ENCODE measurements at regions not wholly inside any gene's neighbourhood (a gene's known extent, or its start where the extent isn't known, plus 50 kb on each side); places are given as distances from the start of the nearest gene placed in this dataset.
"Not testable (repeated sequence)": the region's sequence is repeated elsewhere in the genome, so short reads cannot be mapped to it uniquely, and the experiment has no call there.

DNA sequence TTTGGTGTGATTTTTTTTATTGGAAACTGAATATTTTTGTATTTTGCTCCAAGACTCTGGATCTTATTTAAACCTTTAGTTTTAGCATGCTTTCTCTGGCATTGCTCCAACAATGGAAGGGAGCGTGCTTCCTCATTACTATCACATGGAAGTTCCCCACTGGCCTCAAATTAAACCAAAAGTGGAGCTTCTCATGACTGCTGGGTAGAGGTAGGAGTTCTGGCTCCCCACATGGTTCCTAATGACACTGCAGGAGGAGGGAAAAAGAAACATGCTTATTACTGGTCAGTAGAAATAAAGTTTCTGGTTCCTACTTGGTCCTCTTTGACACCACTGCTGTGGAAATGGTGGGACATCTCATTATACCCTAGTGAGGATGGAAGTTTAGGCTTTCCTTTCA lies 310.5 kb downstream of the PTGER3 start:
- Mint-ChIP-seq H3K9me3 (peaks cover 6% of the 10 kb centered on the region), H3K27ac (no peak overlapping the region), H3K4me3 (no peak overlapping the region), H3K36me3 (no peaks in the 10 kb centered on the region), H3K4me1 (no peaks in the 10 kb centered on the region), H3K27me3 (no peaks in the 10 kb centered on the region)
- ATAC-seq: no peak

DNA sequence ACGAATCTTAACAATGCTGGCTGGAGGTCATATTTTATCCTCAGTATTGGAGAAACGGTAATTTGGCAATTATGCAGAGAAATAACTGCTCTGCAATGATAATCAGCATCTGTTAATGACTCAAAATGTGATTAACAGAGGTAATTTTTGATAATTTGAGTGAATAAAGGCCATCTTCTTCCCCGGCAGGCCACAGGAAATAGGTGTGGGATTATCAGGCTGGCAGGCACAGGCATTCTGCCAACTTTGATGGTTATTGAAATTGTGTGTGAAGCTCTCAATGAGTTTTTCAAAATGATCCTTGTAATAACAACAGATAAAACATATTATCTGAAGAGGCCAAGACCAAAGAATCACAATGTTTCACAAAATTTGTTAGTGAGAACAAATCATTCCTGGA lies 309.0 kb downstream of the PTGER3 start:
- Mint-ChIP-seq H3K9me3 (peaks cover 7% of the 10 kb centered on the region), H3K27ac (no peak overlapping the region), H3K4me3 (no peak overlapping the region), H3K36me3 (no peaks in the 10 kb centered on the region), H3K4me1 (no peaks in the 10 kb centered on the region), H3K27me3 (no peaks in the 10 kb centered on the region)
- ATAC-seq: no peak

DNA sequence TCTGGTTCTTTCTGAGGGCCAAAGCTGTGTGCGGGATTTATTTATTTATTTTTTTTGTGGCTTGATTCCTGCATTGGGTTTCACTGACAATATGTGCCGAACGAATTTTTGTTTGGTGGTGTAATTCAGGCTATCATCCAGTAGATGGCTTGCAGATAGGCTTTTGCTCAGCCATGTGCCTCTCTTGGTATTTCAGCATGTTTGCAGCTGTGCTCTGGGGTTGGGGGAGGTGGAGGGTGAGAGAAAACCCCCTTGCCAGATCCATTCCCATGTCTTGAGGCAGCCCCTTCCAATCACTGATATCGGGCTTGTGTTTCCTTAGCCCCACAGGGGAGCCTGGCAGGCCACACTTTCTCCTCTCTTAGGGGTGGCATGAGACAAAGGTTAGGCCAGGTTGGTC lies 302.4 kb downstream of the PTGER3 start:
- peaks cover 39% of the 10 kb centered on the region for H3K9me3 Mint-ChIP-seq

DNA sequence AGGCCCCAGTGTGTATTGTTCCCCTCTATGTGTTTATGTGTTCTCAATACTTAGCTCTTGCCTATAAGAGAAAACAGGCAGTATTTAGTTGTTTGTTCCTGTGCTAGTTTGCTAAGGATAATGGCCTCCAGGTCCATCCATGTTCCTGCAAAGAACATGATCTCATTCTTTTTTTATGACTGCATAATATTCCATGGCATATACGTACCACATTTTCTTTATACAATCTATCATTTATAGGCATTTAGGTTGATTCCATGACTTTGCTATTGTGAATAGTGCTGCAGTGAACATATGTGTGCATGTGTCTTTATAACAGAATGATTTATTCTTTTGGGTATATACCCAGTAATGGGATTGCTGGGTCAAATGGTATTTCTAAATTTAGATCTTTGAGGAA lies 301.6 kb downstream of the PTGER3 start:
- not testable (repeated sequence) for H3K27me3 Mint-ChIP-seq, H3K36me3 Mint-ChIP-seq, ATAC-seq, H3K4me1 Mint-ChIP-seq, H3K4me3 Mint-ChIP-seq, H3K27ac Mint-ChIP-seq
- peaks cover 43% of the 10 kb centered on the region for H3K9me3 Mint-ChIP-seq

More for the DNA sequence above, 302.4 kb downstream of the PTGER3 start:
- no peaks in the 10 kb centered on the region for H3K4me1 Mint-ChIP-seq
- no peak overlapping the region for H3K27ac Mint-ChIP-seq
- ATAC-seq: no peak
- no peaks in the 10 kb centered on the region for H3K36me3 Mint-ChIP-seq
- H3K27me3 Mint-ChIP-seq: no peaks in the 10 kb centered on the region
- H3K4me3 Mint-ChIP-seq: no peak overlapping the region

DNA sequence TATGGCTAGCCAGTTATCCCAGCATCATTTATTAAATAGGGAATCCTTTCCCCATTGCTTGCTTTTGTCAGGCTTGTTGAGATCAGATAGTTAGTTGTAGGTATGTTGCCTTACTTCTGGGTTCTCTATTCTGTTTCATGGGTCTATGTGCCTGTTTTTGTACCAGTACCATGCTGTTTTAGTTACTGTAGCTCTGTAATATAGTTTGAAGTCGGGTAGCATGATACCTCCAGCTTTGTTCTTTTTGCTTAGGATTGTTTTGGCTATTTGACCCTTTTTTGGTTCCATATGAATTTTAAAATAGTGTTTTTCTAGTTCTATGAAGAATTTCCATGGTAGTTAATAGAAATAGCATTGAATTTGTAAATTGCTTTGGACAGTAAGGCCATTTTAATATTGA lies 300.5 kb downstream of the PTGER3 start:
- peaks cover 37% of the 10 kb centered on the region for H3K9me3 Mint-ChIP-seq
- not testable (repeated sequence) for H3K36me3 Mint-ChIP-seq, H3K27me3 Mint-ChIP-seq, ATAC-seq, H3K27ac Mint-ChIP-seq, H3K4me3 Mint-ChIP-seq, H3K4me1 Mint-ChIP-seq

DNA sequence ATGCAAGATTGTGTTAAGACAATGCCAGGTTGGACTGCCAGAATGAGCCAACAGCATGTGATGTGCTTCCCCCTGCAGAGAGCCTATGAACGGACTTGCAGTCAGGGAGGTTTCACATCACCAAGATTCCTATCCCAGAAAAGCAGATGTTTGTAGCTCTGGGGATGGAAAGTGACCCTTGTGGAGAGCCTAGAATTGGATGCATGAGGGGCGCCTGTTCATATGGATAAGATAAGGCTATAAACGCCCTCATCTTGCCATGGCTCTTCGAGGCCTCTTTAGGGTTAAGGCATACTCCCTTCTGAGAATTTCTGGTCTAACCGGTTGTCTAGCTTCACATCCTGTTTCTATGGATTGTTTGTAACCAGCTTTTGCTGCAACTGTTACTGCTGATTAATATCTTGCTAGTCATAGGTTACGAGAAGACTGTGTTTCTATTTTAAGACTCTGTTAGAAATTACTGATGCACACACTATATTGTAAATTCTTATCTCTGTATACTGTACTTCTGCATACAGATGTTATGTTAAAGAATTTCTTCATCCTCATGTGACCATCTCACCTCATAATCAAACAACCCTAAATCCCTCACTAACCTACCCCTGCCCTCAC lies 295.8 kb downstream of the PTGER3 start:
- H3K4me1 Mint-ChIP-seq, ATAC-seq, H3K36me3 Mint-ChIP-seq, H3K4me3 Mint-ChIP-seq, H3K27me3 Mint-ChIP-seq, H3K27ac Mint-ChIP-seq: not testable (repeated sequence)
- H3K9me3 Mint-ChIP-seq: peaks cover 24% of the 10 kb centered on the region

DNA sequence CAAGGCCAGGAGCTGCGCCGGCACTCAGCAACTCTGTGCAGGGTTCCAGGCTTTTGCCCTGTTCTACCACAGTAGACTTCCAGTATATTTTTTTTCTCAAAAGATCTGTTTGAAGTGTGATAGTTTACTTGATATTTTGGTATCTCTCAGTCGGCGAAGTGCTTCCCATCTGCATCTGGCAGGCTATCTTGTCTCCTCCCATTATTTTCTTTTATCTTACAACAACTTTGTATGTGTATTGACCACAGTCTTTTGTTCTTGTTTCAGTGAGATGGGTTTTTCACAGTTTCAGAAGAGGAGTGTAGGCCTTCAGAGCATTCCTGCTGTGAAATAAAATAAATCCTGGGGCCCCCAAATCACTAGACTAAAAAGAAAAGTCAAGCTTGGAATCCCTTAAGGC lies 292.9 kb downstream of the PTGER3 start:
- no peak overlapping the region for H3K27ac Mint-ChIP-seq
- no peak for ATAC-seq
- peaks cover 6% of the 10 kb centered on the region for H3K9me3 Mint-ChIP-seq
- no peak overlapping the region for H3K4me3 Mint-ChIP-seq
- H3K36me3 Mint-ChIP-seq: no peaks in the 10 kb centered on the region
- H3K27me3 Mint-ChIP-seq: no peaks in the 10 kb centered on the region
- H3K4me1 Mint-ChIP-seq: no peaks in the 10 kb centered on the region

DNA sequence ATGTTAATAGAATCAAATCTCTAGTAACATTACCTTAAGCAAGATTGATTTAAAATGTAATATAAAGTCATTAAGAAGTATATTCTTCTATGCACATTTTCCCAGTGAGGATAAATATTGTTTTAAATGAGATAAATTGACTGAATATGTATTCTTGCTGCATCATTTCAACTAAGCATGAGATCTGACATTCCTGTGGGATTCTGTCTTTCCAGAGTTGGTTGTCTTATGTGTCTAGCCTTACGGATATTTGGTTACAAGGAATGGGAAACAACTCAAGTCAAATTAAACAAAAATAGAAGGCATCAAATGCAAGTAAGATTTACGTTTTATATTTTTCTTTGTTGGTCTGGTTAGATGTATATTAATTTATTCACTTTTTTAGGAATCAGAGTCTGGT lies 287.5 kb downstream of the PTGER3 start:
- H3K4me1 Mint-ChIP-seq: no peaks in the 10 kb centered on the region
- no peaks in the 10 kb centered on the region for H3K27me3 Mint-ChIP-seq
- H3K36me3 Mint-ChIP-seq: no peaks in the 10 kb centered on the region
- H3K27ac Mint-ChIP-seq: no peak overlapping the region
- ATAC-seq: no peak
- H3K4me3 Mint-ChIP-seq: no peak overlapping the region
- H3K9me3 Mint-ChIP-seq: peaks cover 4% of the 10 kb centered on the region

DNA sequence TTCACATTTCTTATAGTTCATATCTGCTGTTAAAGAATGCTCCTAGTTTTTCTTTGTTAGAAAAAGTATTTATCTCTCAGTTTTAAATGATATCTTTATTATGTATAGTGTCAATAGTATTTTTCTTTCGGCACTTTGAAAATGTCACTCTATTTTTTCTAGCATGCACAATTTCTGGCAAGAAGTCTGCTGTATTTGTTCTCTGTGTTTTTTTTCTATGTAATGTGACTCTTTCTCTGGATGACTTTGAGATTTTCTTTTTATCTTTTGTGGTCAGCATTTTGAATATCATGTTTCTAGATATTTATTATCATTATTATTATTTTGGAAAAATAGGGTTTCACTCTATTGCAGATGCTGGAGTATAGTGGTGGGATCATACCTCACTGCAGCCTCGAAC lies 285.2 kb downstream of the PTGER3 start:
- no peak for ATAC-seq
- Mint-ChIP-seq H3K36me3 (no peaks in the 10 kb centered on the region), H3K27me3 (no peaks in the 10 kb centered on the region), H3K9me3 (peaks cover 4% of the 10 kb centered on the region), H3K4me3 (no peak overlapping the region), H3K4me1 (no peaks in the 10 kb centered on the region), H3K27ac (no peak overlapping the region)

DNA sequence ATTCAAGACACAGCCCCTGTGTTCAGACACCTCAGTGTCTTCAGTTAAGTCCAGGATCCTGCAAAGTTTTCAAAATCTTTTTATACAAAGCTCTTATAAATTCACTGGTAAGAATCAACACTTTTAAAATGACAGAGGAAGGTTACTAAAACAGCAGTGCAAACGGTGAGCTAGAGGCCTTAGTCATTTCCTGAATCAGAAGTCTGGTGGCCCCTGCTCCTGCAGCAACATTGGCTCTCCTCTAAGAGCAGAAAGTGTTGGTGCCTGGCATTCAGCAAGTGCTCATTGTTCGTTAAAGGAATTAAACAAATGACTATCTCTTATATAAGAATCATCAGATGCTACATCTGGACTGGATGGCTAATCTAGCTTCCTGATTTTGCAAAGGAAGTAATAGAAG lies 282.9 kb downstream of the PTGER3 start:
- no peak for ATAC-seq
- Mint-ChIP-seq H3K27me3 (no peaks in the 10 kb centered on the region), H3K9me3 (peaks cover 4% of the 10 kb centered on the region), H3K36me3 (no peaks in the 10 kb centered on the region), H3K27ac (no peak overlapping the region), H3K4me1 (no peaks in the 10 kb centered on the region), H3K4me3 (no peak overlapping the region)

DNA sequence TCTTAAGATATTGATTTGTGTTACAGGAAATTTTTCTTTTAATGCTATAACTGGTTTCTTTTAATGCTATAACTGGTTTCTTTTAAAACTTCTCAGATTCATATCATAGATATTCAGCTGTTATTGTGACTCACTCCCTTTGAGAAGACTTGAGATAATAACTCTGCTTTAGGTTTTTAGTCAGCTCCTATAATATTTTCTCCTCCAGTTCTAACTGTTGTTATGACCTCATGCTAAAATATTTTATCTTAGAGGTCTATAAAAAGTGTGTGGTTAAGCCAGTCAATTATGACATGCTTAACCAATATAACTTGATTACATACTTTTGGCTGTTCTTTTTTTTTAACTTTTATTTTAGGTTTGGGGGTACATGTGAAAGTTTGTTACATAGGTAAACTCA lies 280.2 kb downstream of the PTGER3 start:
- Mint-ChIP-seq H3K4me1 (no peaks in the 10 kb centered on the region), H3K27me3 (no peaks in the 10 kb centered on the region), H3K9me3 (peaks cover 17% of the 10 kb centered on the region), H3K27ac (no peak overlapping the region), H3K36me3 (no peaks in the 10 kb centered on the region), H3K4me3 (no peak overlapping the region)
- ATAC-seq: no peak

DNA sequence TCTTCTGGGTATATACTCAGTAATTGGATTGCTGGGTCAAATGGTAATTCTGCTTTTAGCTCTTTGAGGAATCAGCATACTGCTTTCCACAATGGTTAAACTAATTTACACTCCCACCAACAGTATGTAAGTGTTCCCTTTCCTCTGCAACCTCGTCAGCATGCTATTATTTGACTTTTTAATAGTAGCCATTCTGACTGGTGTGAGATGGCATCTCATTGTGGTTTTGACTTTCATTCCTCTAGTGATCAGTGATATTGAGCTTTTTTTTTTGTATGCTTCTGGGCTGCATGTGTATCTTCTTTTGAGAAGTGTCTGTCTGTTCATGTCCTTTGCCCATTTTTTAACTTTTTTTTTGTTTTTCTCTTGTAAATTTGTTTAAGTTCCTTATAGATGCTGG lies 279.4 kb downstream of the PTGER3 start:
- H3K36me3 Mint-ChIP-seq: no peaks in the 10 kb centered on the region
- peaks cover 14% of the 10 kb centered on the region for H3K9me3 Mint-ChIP-seq
- no peaks in the 10 kb centered on the region for H3K27me3 Mint-ChIP-seq
- H3K27ac Mint-ChIP-seq: no peak overlapping the region
- H3K4me3 Mint-ChIP-seq: no peak overlapping the region
- ATAC-seq: no peak
- no peaks in the 10 kb centered on the region for H3K4me1 Mint-ChIP-seq

DNA sequence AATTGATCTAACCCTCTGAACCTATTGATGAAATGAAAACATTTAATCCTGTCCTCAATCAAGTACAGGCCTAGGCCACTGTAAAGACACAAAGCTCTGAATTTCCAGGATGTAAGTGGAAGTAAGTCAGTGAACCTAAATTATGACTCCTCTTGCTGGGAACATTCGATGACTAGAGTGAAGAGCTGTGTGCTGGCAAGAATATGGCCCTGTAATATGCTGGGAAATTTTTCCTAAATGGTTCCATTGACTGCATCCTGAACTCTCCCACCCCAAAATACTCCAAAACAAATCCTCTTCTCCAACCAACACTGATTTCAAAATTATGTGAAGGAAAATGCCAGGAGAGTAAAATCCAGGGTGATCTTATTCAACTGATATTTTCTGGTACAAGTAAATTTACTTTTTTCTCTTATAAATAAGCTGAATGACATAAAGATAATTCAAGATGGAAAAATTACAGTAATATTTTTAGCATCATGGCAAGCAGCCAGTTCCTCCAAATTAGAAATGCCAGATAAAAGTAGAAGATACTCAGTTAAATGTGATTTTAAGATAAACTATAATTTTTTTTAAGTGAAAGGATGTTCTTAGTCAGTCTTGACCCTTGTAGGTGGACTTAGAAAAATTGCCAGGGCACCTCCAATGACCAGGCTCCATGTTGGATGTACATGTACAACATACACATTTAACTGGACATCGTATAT lies 269.4 kb downstream of the PTGER3 start:
- Mint-ChIP-seq H3K4me1 (no peaks in the 10 kb centered on the region), H3K4me3 (no peak overlapping the region), H3K27ac (no peak overlapping the region), H3K36me3 (no peaks in the 10 kb centered on the region), H3K27me3 (no peaks in the 10 kb centered on the region), H3K9me3 (no peaks in the 10 kb centered on the region)
- no peak for ATAC-seq

DNA sequence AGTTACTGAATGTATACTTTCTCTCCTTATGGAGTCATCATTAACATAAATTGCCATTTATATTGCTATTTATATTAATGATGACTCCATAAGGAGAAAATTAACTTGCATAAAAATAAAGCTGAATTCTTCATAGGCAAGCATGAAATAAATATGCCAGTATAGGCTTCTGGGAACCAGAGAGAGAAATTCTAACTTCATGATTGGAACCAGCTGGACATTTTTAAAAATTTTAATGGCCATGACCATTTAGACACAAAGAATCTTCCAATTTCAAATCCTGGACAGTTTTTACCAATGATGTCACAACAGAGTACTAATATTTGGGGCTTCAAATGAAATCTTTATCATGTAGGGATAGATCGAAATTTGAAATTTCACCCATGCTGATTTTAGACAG lies 268.7 kb downstream of the PTGER3 start:
- Mint-ChIP-seq H3K4me3 (no peak overlapping the region), H3K27ac (no peak overlapping the region), H3K4me1 (no peaks in the 10 kb centered on the region), H3K27me3 (no peaks in the 10 kb centered on the region), H3K9me3 (no peaks in the 10 kb centered on the region), H3K36me3 (no peaks in the 10 kb centered on the region)
- ATAC-seq: no peak

DNA sequence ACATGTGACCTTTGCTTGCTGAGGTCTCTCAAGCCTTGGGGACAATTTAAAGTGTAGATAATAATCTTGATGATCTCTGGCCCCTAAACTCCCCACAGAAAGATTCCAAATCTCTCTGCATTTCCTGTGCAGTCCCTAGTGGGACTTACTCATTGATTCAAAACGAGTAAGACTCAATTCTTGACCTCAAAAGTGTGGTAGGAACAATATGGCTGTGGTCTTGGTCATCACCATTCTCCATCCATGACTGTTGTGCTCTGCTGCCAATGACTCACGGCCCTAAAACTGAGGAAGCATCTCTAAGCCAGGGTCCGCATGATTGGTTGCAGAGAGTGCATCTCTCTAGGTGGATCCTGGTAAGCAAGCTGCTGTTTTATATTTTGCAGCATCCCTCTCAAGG lies 268.0 kb downstream of the PTGER3 start:
- no peak for ATAC-seq
- Mint-ChIP-seq H3K9me3 (no peaks in the 10 kb centered on the region), H3K27me3 (no peaks in the 10 kb centered on the region), H3K36me3 (no peaks in the 10 kb centered on the region), H3K4me3 (no peak overlapping the region), H3K4me1 (no peaks in the 10 kb centered on the region), H3K27ac (no peak overlapping the region)

DNA sequence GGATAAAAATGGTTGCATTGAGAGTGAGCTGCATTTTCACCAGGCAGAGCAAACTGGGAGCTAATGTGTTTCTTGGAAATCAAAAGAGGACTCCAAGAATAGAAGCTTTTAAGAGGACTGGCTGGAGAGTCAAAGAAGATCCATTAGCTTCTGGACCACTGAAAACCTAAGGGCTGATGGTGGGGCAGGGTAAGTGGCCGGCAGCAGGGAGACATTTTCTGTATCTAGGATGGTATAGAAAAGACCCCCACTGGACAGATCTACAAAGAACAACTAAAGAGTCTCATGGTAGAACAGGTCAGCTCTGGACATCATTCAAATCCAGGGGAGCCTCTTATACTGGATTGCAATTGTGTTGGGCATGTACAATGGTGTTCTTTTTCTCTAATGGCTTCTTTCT lies 262.3 kb downstream of the PTGER3 start:
- no peaks in the 10 kb centered on the region for H3K4me1 Mint-ChIP-seq
- H3K27me3 Mint-ChIP-seq: no peaks in the 10 kb centered on the region
- ATAC-seq: no peak
- no peaks in the 10 kb centered on the region for H3K36me3 Mint-ChIP-seq
- no peak overlapping the region for H3K4me3 Mint-ChIP-seq
- H3K27ac Mint-ChIP-seq: no peak overlapping the region
- H3K9me3 Mint-ChIP-seq: no peaks in the 10 kb centered on the region
